WTC11 (cell line): ENCODE measurements at regions not wholly inside any gene's neighbourhood (a gene's known extent, or its start where the extent isn't known, plus 50 kb on each side); places are given as distances from the start of the nearest gene placed in this dataset.

Experiments used
- CBFB ChIP-seq: sonication (generic); formaldehyde crosslinking; IDR thresholded peaks from 2 replicates; pipeline ENCODE4 v1.8.1; 2022; ENCODE audit warnings: mild to moderate bottlenecking, low read depth, missing genetic modification reagents
- CREB1 ChIP-seq: sonication (generic); formaldehyde crosslinking; IDR thresholded peaks from 2 replicates; pipeline ENCODE4 v1.8.0; 2023; ENCODE audit warnings: mild to moderate bottlenecking, missing genetic modification reagents
- CTCF ChIP-seq: fragments of 200-600 bp; IDR thresholded peaks from 2 replicates; pipeline ENCODE4 v1.8.0; 2022; ENCODE audit warnings: antibody characterized with exemption
- E2F1 ChIP-seq: sonication (generic); formaldehyde crosslinking; IDR thresholded peaks from 2 replicates; pipeline ENCODE4 v1.8.0; 2022; ENCODE audit warnings: mild to moderate bottlenecking, missing genetic modification reagents
- E2F5 ChIP-seq: sonication (generic); formaldehyde crosslinking; IDR thresholded peaks from 2 replicates; pipeline ENCODE4 v1.8.1; 2022; ENCODE audit warnings: mild to moderate bottlenecking, moderate library complexity, missing genetic modification reagents
- ELF4 ChIP-seq: sonication (generic); formaldehyde crosslinking; IDR thresholded peaks from 2 replicates; pipeline ENCODE4 v1.8.1; 2022; ENCODE audit warnings: low read depth, mild to moderate bottlenecking, moderate library complexity, missing genetic modification reagents
- GTF2I ChIP-seq: fragments of 250-450 bp; sonication (Bioruptor Pico); conservative IDR thresholded peaks from 2 replicates; pipeline ENCODE4 v1.4.0; 2021; ENCODE audit warnings: mild to moderate bottlenecking
- JUN ChIP-seq: sonication (generic); formaldehyde crosslinking; IDR thresholded peaks from 2 replicates; pipeline ENCODE4 v1.8.0; 2023; ENCODE audit warnings: mild to moderate bottlenecking, missing genetic modification reagents
- NR2C2 ChIP-seq: sonication (generic); formaldehyde crosslinking; IDR thresholded peaks from 2 replicates; pipeline ENCODE4 v1.8.0; 2022; ENCODE audit warnings: mild to moderate bottlenecking, missing genetic modification reagents
- STAT6 ChIP-seq: sonication (generic); formaldehyde crosslinking; conservative IDR thresholded peaks from 2 replicates; pipeline ENCODE4 v1.8.1; 2023; ENCODE audit warnings: mild to moderate bottlenecking, low read depth, missing genetic modification reagents, moderate library complexity
- ZNF121 ChIP-seq: sonication (generic); formaldehyde crosslinking; IDR thresholded peaks from 2 replicates; pipeline ENCODE4 v1.8.0; 2023; ENCODE audit warnings: missing genetic modification reagents
- ZNF219 ChIP-seq: sonication (generic); formaldehyde crosslinking; IDR thresholded peaks from 2 replicates; pipeline ENCODE4 v1.8.0; 2023; ENCODE audit warnings: missing genetic modification reagents, mild to moderate bottlenecking, borderline replicate concordance
- ZNF423 ChIP-seq: fragments of 250-450 bp; sonication (Bioruptor Pico); IDR thresholded peaks from 2 replicates; pipeline ENCODE4 v2.1.2; 2022; ENCODE audit warnings: mild to moderate bottlenecking, moderate library complexity
- ZSCAN18 ChIP-seq: fragments of 250-450 bp; sonication (Bioruptor Pico); IDR thresholded peaks from 2 replicates; pipeline ENCODE4 v2.1.2; 2022; ENCODE audit warnings: mild to moderate bottlenecking, moderate library complexity

- TF ChIP-seq ELF4 (CRISPR knock-in tag) (no peak), GTF2I (CRISPR knock-in tag) (no peak), CBFB (CRISPR knock-in tag) (no peak), E2F5 (no peak), CTCF (no peak), STAT6 (CRISPR knock-in tag) (no peak), JUN (no peak), ZNF121 (no peak), CREB1 (no peak), ZSCAN18 (CRISPR knock-in tag) (no peak), ZNF219 (CRISPR knock-in tag) (no peak), NR2C2 (CRISPR knock-in tag) (no peak), ZNF423 (CRISPR knock-in tag) (no peak), E2F1 (no peak)
Observed at GRCh38 chr18:40049716-40050115, 1905.3 kb upstream of the PIK3C3 start.
